BLaER1 treated with 17β-estradiol and CSF1 and Interleukin-3, amounts not matched to agents 10 nM and 100 nM (cell line): ENCODE measurements at regions not wholly inside any gene's neighbourhood (a gene's known extent, or its start where the extent isn't known, plus 50 kb on each side); places are given as distances from the start of the nearest gene placed in this dataset.
"Not testable (repeated sequence)": the region's sequence is repeated elsewhere in the genome, so short reads cannot be mapped to it uniquely, and the experiment has no call there.

Experiments
- H3K27ac ChIP-seq, 11 experiments: shearing (Covaris generic); formaldehyde crosslinking; 2 replicates each; pipeline ENCODE4 v1.8.1; 2022
- H3K27me3 ChIP-seq, 11 experiments: shearing (Covaris generic); formaldehyde crosslinking; 2 replicates each; pipeline ENCODE4 v1.8.1; 2022
- H3K36me3 ChIP-seq, 11 experiments: shearing (Covaris generic); formaldehyde crosslinking; 2 replicates each; pipeline ENCODE4 v1.8.1; 2022
- H3K4me1 ChIP-seq, 10 experiments: shearing (Covaris generic); formaldehyde crosslinking; 2 replicates each; pipeline ENCODE4 v1.8.1; 2022
- H3K4me2 ChIP-seq, 11 experiments: shearing (Covaris generic); formaldehyde crosslinking; 2 replicates each; pipeline ENCODE4 v1.8.1; 2022
- H3K4me3 ChIP-seq, 10 experiments: shearing (Covaris generic); formaldehyde crosslinking; 2 replicates each; pipeline ENCODE4 v1.8.1; 2022
- H3K9ac ChIP-seq, 11 experiments: shearing (Covaris generic); formaldehyde crosslinking; 2 replicates each; pipeline ENCODE4 v1.8.1; 2022
- H3K9me3 ChIP-seq, 11 experiments: shearing (Covaris generic); formaldehyde crosslinking; replicated peaks in 1 of 11; 2 replicates each; pipeline ENCODE4 v1.8.1; 2022
- H4K20me1 ChIP-seq, 11 experiments: shearing (Covaris generic); formaldehyde crosslinking; 2 replicates each; pipeline ENCODE4 v1.8.1; 2022
- Cebpa-rat ChIP-seq, 11 experiments: shearing (Covaris generic); IDR thresholded peaks; 2 replicates each; pipeline ENCODE4 v1.8.1; 2022

GRCh38 chr12:27866373-27867101 is 86.5 kb upstream of the MANSC4 start:
- Histone ChIP-seq H3K4me2 (no peak overlapping the region), H4K20me1 (no peaks in the 10 kb centered on the region), H3K27ac (no peak overlapping the region), H3K4me1 (peaks cover 0 to 10% (median 5%) of the 10 kb centered on the region in 10 experiments; a peak in 6 of 20 replicates), H3K27me3 (no peaks in the 10 kb centered on the region), H3K4me3 (no peak overlapping the region), H3K9ac (no peak overlapping the region), H3K36me3 (no peaks in the 10 kb centered on the region), H3K9me3 (no peaks in the 10 kb centered on the region)
- no peak for TF ChIP-seq Cebpa-rat (IDR thresholded peaks at IDR 0.05)

- Histone ChIP-seq H3K4me1 (peaks cover 0 to 10% (median 5%) of the 10 kb centered on the region in 10 experiments; a peak in 6 of 20 replicates), H3K9ac (no peak overlapping the region), H4K20me1 (no peaks in the 10 kb centered on the region), H3K9me3 (no peaks in the 10 kb centered on the region), H3K4me3 (no peak overlapping the region), H3K36me3 (no peaks in the 10 kb centered on the region), H3K27me3 (no peaks in the 10 kb centered on the region), H3K4me2 (peak overlapping the region in 4 of 11 experiments; percentile 3 to 43 (median 26); a peak in 5 of 22 replicates), H3K27ac (peak overlapping the region in 1 of 11 experiments; percentile 44; a peak in 1 of 22 replicates)
- no peak for TF ChIP-seq Cebpa-rat (IDR thresholded peaks at IDR 0.05)
These were observed 85.4 kb upstream of the MANSC4 start for GRCh38 chr12:27865421-27865820.

DNA sequence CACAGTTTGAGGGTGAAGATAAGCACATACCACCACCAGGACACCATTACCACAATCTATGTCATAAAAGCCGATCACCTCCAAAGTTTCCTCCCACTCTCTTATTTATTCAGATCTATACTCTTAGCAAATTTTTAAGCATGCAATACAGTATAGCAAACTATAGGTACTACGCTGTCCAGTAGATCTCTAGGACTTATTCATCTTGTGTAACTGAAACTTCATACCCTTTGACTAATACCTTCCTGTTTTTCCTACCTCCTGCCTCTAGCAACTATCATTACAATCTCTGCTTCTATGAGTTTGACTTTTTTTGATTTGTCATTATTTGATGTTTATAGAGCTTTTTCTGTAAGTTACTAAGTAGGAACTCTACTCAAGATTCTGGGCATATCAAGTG is 84.5 kb upstream of the MANSC4 start:
- no peak overlapping the region for H3K27ac ChIP-seq
- peaks cover 0 to 10% (median 5%) of the 10 kb centered on the region in 10 experiments; a peak in 6 of 20 replicates for H3K4me1 ChIP-seq
- no peak overlapping the region for H3K9ac ChIP-seq
- H3K36me3 ChIP-seq, result no peaks in the 10 kb centered on the region
- H3K9me3 ChIP-seq, result no peaks in the 10 kb centered on the region
- TF ChIP-seq Cebpa-rat (IDR thresholded peaks at IDR 0.05), result no peak
- H3K27me3 ChIP-seq, result no peaks in the 10 kb centered on the region
- no peak overlapping the region for H3K4me2 ChIP-seq
- H4K20me1 ChIP-seq, result no peaks in the 10 kb centered on the region
- H3K4me3 ChIP-seq, result no peak overlapping the region

- Histone ChIP-seq H3K4me1 (peaks cover 0 to 10% (median 5%) of the 10 kb centered on the region in 10 experiments; a peak in 6 of 20 replicates), H3K9ac (no peak overlapping the region)
These were observed 83.8 kb upstream of the MANSC4 start for GRCh38 chr12:27863839-27864238.

GRCh38 chr12:27861428-27862167 is 81.6 kb upstream of the MANSC4 start:
- H3K4me2 ChIP-seq, result peak overlapping the region in 1 of 11 experiments; percentile 21; a peak in 3 of 22 replicates
- H3K27me3 ChIP-seq, result no peaks in the 10 kb centered on the region
- H4K20me1 ChIP-seq, result no peaks in the 10 kb centered on the region

More at GRCh38 chr12:27863839-27864238, 83.8 kb upstream of the MANSC4 start:
- Histone ChIP-seq H3K27me3 (no peaks in the 10 kb centered on the region), H3K36me3 (no peaks in the 10 kb centered on the region), H3K4me2 (no peak overlapping the region), H4K20me1 (no peaks in the 10 kb centered on the region), H3K9me3 (no peaks in the 10 kb centered on the region), H3K4me3 (no peak overlapping the region), H3K27ac (no peak overlapping the region)
- TF ChIP-seq Cebpa-rat (IDR thresholded peaks at IDR 0.05), result no peak

DNA sequence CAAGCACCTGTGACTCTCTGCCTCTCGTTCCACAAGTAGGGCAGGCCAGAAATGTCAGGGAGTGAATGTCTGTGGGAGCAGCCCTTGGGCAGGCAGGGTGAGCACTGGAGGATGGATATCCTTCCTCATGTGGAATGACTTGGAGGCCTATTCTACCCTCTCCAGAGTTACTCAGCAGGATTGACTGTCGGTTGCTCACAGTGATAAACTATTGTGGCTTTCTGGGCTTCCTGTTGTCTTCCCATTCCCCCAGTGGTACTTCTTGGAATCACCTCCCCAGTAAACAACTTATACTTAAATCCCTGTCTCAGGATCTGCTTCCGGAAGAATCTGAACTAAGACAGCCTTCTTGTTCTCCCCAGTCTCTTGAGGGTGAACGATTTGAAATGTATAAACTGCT is 79.6 kb upstream of the MANSC4 start:
- peaks cover 0 to 13% (median 5%) of the 10 kb centered on the region in 11 experiments; a peak in 9 of 22 replicates for H3K9me3 ChIP-seq
- H3K27ac ChIP-seq, result no peak overlapping the region
- H3K4me1 ChIP-seq, result peaks cover 0 to 7% (median 0%) of the 10 kb centered on the region in 10 experiments; a peak in 2 of 20 replicates
- no peaks in the 10 kb centered on the region for H3K36me3 ChIP-seq
- H3K4me3 ChIP-seq, result no peak overlapping the region
- H3K27me3 ChIP-seq, result no peaks in the 10 kb centered on the region
- no peak overlapping the region for H3K4me2 ChIP-seq
- no peaks in the 10 kb centered on the region for H4K20me1 ChIP-seq
- TF ChIP-seq Cebpa-rat (IDR thresholded peaks at IDR 0.05), result no peak
- H3K9ac ChIP-seq, result no peak overlapping the region

More at GRCh38 chr12:27861428-27862167, 81.6 kb upstream of the MANSC4 start:
- TF ChIP-seq Cebpa-rat (IDR thresholded peaks at IDR 0.05), result no peak
- no peak overlapping the region for H3K9ac ChIP-seq
- H3K27ac ChIP-seq, result no peak overlapping the region
- H3K9me3 ChIP-seq, result peaks cover 0 to 13% (median 5%) of the 10 kb centered on the region in 11 experiments; a peak in 9 of 22 replicates
- no peaks in the 10 kb centered on the region for H3K36me3 ChIP-seq
- H3K4me1 ChIP-seq, result peaks cover 0 to 10% (median 5%) of the 10 kb centered on the region in 10 experiments; a peak in 6 of 20 replicates
- no peak overlapping the region for H3K4me3 ChIP-seq

DNA sequence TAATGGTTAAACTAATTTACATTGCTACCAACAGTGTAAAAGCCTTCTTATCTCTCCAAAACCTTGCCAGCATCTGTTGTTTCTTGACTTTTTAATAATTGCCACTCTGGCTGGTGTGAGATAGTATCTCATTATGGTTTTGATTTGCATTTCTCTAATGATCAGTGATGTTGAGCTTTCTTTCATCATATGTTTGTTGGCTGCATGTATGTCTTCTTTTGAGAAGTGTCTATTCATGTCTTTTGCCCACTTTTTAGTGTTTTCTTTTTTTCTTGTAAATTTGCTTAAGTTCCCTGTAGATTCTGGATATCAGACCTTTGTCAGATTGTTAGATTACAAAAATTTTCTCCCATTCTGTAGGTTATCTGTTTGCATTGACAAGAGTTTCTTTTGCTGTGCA is 77.0 kb upstream of the MANSC4 start:
- H3K4me2 ChIP-seq, H3K9ac ChIP-seq, H3K4me1 ChIP-seq, H3K4me3 ChIP-seq, H3K27me3 ChIP-seq, H3K27ac ChIP-seq, H4K20me1 ChIP-seq, H3K36me3 ChIP-seq: not testable (repeated sequence)
- peaks cover 0 to 13% (median 5%) of the 10 kb centered on the region in 11 experiments; a peak in 9 of 22 replicates for H3K9me3 ChIP-seq

DNA sequence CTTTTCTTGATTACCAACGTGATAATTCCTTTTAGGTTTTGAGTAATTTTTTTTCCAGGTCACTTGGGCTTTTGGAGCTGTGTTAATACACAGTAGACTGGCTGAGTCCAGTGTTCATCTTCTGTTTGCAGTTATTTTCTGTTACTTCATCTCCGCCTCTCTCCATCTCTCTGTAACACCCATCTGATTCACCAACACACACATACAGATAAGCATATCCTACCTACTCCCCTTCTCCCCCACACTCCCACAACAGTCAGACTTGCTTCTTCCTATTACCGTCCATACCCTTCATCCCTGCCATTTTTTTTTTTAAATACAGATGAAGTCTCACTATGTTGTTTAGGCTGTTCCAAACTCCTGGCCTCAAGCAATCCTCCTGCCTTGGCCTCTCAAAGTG is 72.7 kb upstream of the MANSC4 start:
- Histone ChIP-seq H3K9me3 (peaks cover 7 to 25% (median 17%) of the 10 kb centered on the region in 11 experiments; a peak in 15 of 22 replicates), H3K4me1 (no peaks in the 10 kb centered on the region), H3K4me3 (no peak overlapping the region), H3K4me2 (no peak overlapping the region), H3K27me3 (no peaks in the 10 kb centered on the region), H4K20me1 (no peaks in the 10 kb centered on the region), H3K9ac (no peak overlapping the region), H3K36me3 (no peaks in the 10 kb centered on the region), H3K27ac (no peak overlapping the region)
- TF ChIP-seq Cebpa-rat (IDR thresholded peaks at IDR 0.05), result no peak
